DMS 273 treated with DMSO at 0.1 percent for 48 hours (cell line): ENCODE measurements at regions not wholly inside any gene's neighbourhood (a gene's known extent, or its start where the extent isn't known, plus 50 kb on each side); places are given as distances from the start of the nearest gene placed in this dataset.

Experiments
- DNase-seq: peaks from one replicate; lab custom pipeline; 2025; lab: John Stamatoyannopoulos, UW

GRCh38 chr11:15539645-15540044, 424.9 kb downstream of the INSC start:
- DNase-seq = no peak

GRCh38 chr11:15541079-15541478, 426.4 kb downstream of the INSC start:
- DNase-seq = no peak

GRCh38 chr11:15544353-15544752, 429.6 kb downstream of the INSC start:
- no peak for DNase-seq

GRCh38 chr11:15547685-15548084, 433.0 kb downstream of the INSC start:
- DNase-seq = no peak

GRCh38 chr11:15551901-15552851, 437.5 kb downstream of the INSC start:
- DNase-seq = no peak

GRCh38 chr11:15555161-15555560, 440.4 kb downstream of the INSC start:
- no peak for DNase-seq

- DNase-seq = no peak
These were observed 442.9 kb downstream of the INSC start for GRCh38 chr11:15557457-15558230.

- DNase-seq = no peak
These were observed 443.9 kb downstream of the INSC start for GRCh38 chr11:15558513-15559181.

GRCh38 chr11:15560689-15561467, 446.2 kb downstream of the INSC start:
- no peak for DNase-seq

- DNase-seq = no peak
These were observed 447.5 kb downstream of the INSC start for GRCh38 chr11:15562230-15562629.

- DNase-seq = no peak
These were observed 448.3 kb downstream of the INSC start for GRCh38 chr11:15563054-15563453.

- no peak for DNase-seq
These were observed 451.2 kb downstream of the INSC start for GRCh38 chr11:15565880-15566279.

GRCh38 chr11:15568440-15568839, 453.7 kb downstream of the INSC start:
- no peak for DNase-seq

- no peak for DNase-seq
These were observed 454.7 kb downstream of the INSC start for GRCh38 chr11:15569305-15570025.

- DNase-seq = no peak
These were observed 460.7 kb downstream of the INSC start for GRCh38 chr11:15575409-15575808.

- DNase-seq = no peak
These were observed 462.0 kb downstream of the INSC start for GRCh38 chr11:15576769-15577168.

GRCh38 chr11:15577519-15577918, 462.8 kb downstream of the INSC start:
- DNase-seq = no peak

- no peak for DNase-seq
These were observed 464.7 kb downstream of the INSC start for GRCh38 chr11:15579287-15580001.

- DNase-seq = no peak
These were observed 465.5 kb downstream of the INSC start for GRCh38 chr11:15580056-15580774.

- no peak for DNase-seq
These were observed 466.0 kb downstream of the INSC start for GRCh38 chr11:15580775-15581095.
